ENCODE measurements at regions not wholly inside any gene's neighbourhood (a gene's known extent, or its start where the extent isn't known, plus 50 kb on each side); places are given as distances from the start of the nearest gene placed in this dataset.

GRCh38 chr9:111176511-111176910, 138.2 kb upstream of the LPAR1 start:
- no peak for TF ChIP-seq TAF1 (IDR thresholded peaks at IDR 0.05; ENCODE audit: borderline replicate concordance, low read depth, low read length)
- TF ChIP-seq POLR2A (IDR thresholded peaks at IDR 0.05; ENCODE audit: low read depth, low read length) = no peak
- no peak for TF ChIP-seq POLR2AphosphoS5 (IDR thresholded peaks at IDR 0.05; ENCODE audit: low read depth, low read length)

Measured in GM12892 (cell line).